Naive thymus-derived CD4-positive, alpha-beta T cell (primary cell): ENCODE measurements at regions not wholly inside any gene's neighbourhood (a gene's known extent, or its start where the extent isn't known, plus 50 kb on each side); places are given as distances from the start of the nearest gene placed in this dataset.

Experiments
- ATAC-seq: fragments of 150-1000 bp; cut with Tn5 transposase; 2 replicates; pipeline ENCODE4 v1.10.0; 2021; ENCODE audit warnings: mild to moderate bottlenecking, moderate library complexity
- CTCF ChIA-PET: fragments of 350-600 bp; sonication (Branson Sonifier 250); formaldehyde crosslinking; loops from one replicate; lab custom pipeline; 2021; ENCODE audit warnings: antibody characterized with exemption; lab: Charles Lee
- POLR2A ChIA-PET: fragments of 350-600 bp; sonication (Branson Sonifier 250); formaldehyde crosslinking; loops from one replicate; lab custom pipeline; 2021; ENCODE audit warnings: antibody characterized with exemption, inconsistent platforms; lab: Charles Lee
- DNase-seq, 9 donors: peaks; one replicate each; pipeline versions ENCODE4 v3.0.0 to v3.0.0-alpha.2; 2020 to 2022; ENCODE audit warnings: mixed read lengths in 1 of 9
- H3K27ac ChIP-seq: one replicate; pipeline ENCODE4 v1.7.0; 2013; ENCODE audit warnings: mild to moderate bottlenecking, low read depth, low read length, moderate library complexity
- H3K27me3 ChIP-seq, 2 donors: one replicate each; pipeline ENCODE4 v1.7.0; 2013; ENCODE audit warnings: low read length in 2 of 2, mild to moderate bottlenecking in 2 of 2, moderate library complexity in 2 of 2; ENCODE audit not compliant: control insufficient read depth in 2 of 2, insufficient read depth in 2 of 2
- H3K36me3 ChIP-seq, 3 experiments: 1 replicate in 2 of 3; 2 replicates in 1 of 3; pipeline ENCODE4 v1.7.0; 2013; ENCODE audit warnings: low read length in 3 of 3, mild to moderate bottlenecking in 3 of 3, moderate library complexity in 1 of 3; ENCODE audit not compliant: insufficient read depth in 3 of 3, control insufficient read depth in 2 of 3
- H3K4me1 ChIP-seq, 2 donors: one replicate each; pipeline ENCODE4 v1.7.0; 2013; ENCODE audit warnings: low read length in 2 of 2, mild to moderate bottlenecking in 2 of 2, moderate library complexity in 1 of 2; ENCODE audit not compliant: control insufficient read depth in 2 of 2, insufficient read depth in 2 of 2
- H3K4me3 ChIP-seq: 2 replicates; pipeline ENCODE4 v1.7.0; 2013; ENCODE audit warnings: mild to moderate bottlenecking, low read length
- H3K9me3 ChIP-seq, 3 experiments: 1 replicate in 2 of 3; 2 replicates in 1 of 3; pipeline ENCODE4 v1.7.0; 2013; ENCODE audit warnings: low read length in 3 of 3; ENCODE audit not compliant: control insufficient read depth in 2 of 3
- H3K27ac Mint-ChIP-seq, 9 donors: one replicate each; pipeline ENCODE4 v1.8.0; 2020 to 2022; ENCODE audit warnings: mixed read lengths in 9 of 9, mild to moderate bottlenecking in 8 of 9, moderate library complexity in 5 of 9, inconsistent platforms in 2 of 9
- H3K27me3 Mint-ChIP-seq, 5 donors: one replicate each; pipeline ENCODE4 v1.8.0; 2021 to 2022; ENCODE audit warnings: mixed read lengths in 5 of 5, mild to moderate bottlenecking in 1 of 5
- H3K36me3 Mint-ChIP-seq, 5 donors: one replicate each; pipeline ENCODE4 v1.8.0; 2020 to 2022; ENCODE audit warnings: mixed read lengths in 5 of 5, mild to moderate bottlenecking in 3 of 5, inconsistent platforms in 1 of 5
- H3K4me1 Mint-ChIP-seq, 7 donors: one replicate each; pipeline ENCODE4 v1.8.0; 2020 to 2022; ENCODE audit warnings: mixed read lengths in 7 of 7, mild to moderate bottlenecking in 3 of 7, inconsistent platforms in 1 of 7
- H3K4me3 Mint-ChIP-seq, 10 donors: one replicate each; pipeline ENCODE4 v1.8.0; 2020 to 2022; ENCODE audit warnings: mild to moderate bottlenecking in 10 of 10, mixed read lengths in 10 of 10, moderate library complexity in 6 of 10, inconsistent platforms in 2 of 10
- H3K9me3 Mint-ChIP-seq, 11 donors: one replicate each; pipeline ENCODE4 v1.8.0; 2020 to 2022; ENCODE audit warnings: mixed read lengths in 11 of 11, mild to moderate bottlenecking in 4 of 11, inconsistent platforms in 1 of 11, moderate library complexity in 1 of 11
- intact Hi-C, 2 donors: fragments of 100-400 bp; cut with micrococcal nuclease; formaldehyde crosslinking; loops; one replicate each; pipeline ENCODE4 v1.15.1; 2023

GRCh38 chr12:23210573-23210972 lies 585.6 kb downstream of the ETNK1 start:
- Mint-ChIP-seq H3K36me3 (peaks cover 0 to 6% (median 0%) of the 10 kb centered on the region in 5 donors), H3K27ac (no peak overlapping the region), H3K9me3 (peaks cover 2 to 11% (median 8%) of the 10 kb centered on the region in 11 donors), H3K4me1 (no peaks in the 10 kb centered on the region), H3K27me3 (no peaks in the 10 kb centered on the region), H3K4me3 (no peak overlapping the region)
- peaks cover 0 to 2% (median 0%) of the 10 kb centered on the region in 3 experiments for H3K9me3 ChIP-seq
- no peak for DNase-seq
- no peak for ATAC-seq
- H3K27me3 ChIP-seq, result no peaks in the 10 kb centered on the region
- ChIA-PET POLR2A (no interaction called here), CTCF (no interaction called here)
- intact Hi-C loops, result no loop called here
- no peaks in the 10 kb centered on the region for H3K36me3 ChIP-seq
- H3K4me1 ChIP-seq, result no peaks in the 10 kb centered on the region
- H3K4me3 ChIP-seq, result no peak overlapping the region
- no peak overlapping the region for H3K27ac ChIP-seq

- ChIA-PET POLR2A (no interaction called here), CTCF (no interaction called here)
- Histone ChIP-seq H3K27ac (no peak overlapping the region), H3K27me3 (no peaks in the 10 kb centered on the region), H3K9me3 (peaks cover 0 to 10% (median 0%) of the 10 kb centered on the region in 3 experiments), H3K36me3 (no peaks in the 10 kb centered on the region), H3K4me1 (no peaks in the 10 kb centered on the region), H3K4me3 (no peak overlapping the region)
- intact Hi-C loops, result no loop called here
- no peak overlapping the region for H3K27ac Mint-ChIP-seq
- peaks cover 0 to 6% (median 0%) of the 10 kb centered on the region in 5 donors for H3K36me3 Mint-ChIP-seq
- no peak overlapping the region for H3K4me3 Mint-ChIP-seq
- no peak for DNase-seq
- ATAC-seq, result no peak
- no peaks in the 10 kb centered on the region for H3K4me1 Mint-ChIP-seq
- no peaks in the 10 kb centered on the region for H3K27me3 Mint-ChIP-seq
- H3K9me3 Mint-ChIP-seq, result peaks cover 2 to 20% (median 10%) of the 10 kb centered on the region in 11 donors
Measured at GRCh38 chr12:23211384-23212320, 586.7 kb downstream of the ETNK1 start.

- intact Hi-C loops, result no loop called here
- ATAC-seq (no peak), DNase-seq (no peak)
- ChIA-PET POLR2A (no interaction called here), CTCF (no interaction called here)
- no peaks in the 10 kb centered on the region for H3K4me1 ChIP-seq
- no peaks in the 10 kb centered on the region for H3K36me3 ChIP-seq
- no peak overlapping the region for H3K27ac ChIP-seq
- H3K9me3 ChIP-seq, result peaks cover 0 to 10% (median 0%) of the 10 kb centered on the region in 3 experiments
- no peak overlapping the region for H3K27ac Mint-ChIP-seq
- no peaks in the 10 kb centered on the region for H3K4me1 Mint-ChIP-seq
- H3K4me3 Mint-ChIP-seq, result no peak overlapping the region
- peaks cover 6 to 23% (median 10%) of the 10 kb centered on the region in 11 donors for H3K9me3 Mint-ChIP-seq
- H3K27me3 Mint-ChIP-seq, result peaks cover 0 to 8% (median 0%) of the 10 kb centered on the region in 5 donors
- peaks cover 0 to 6% (median 0%) of the 10 kb centered on the region in 5 donors for H3K36me3 Mint-ChIP-seq
- no peak overlapping the region for H3K4me3 ChIP-seq
- H3K27me3 ChIP-seq, result no peaks in the 10 kb centered on the region
Measured at GRCh38 chr12:23217158-23217557, 592.2 kb downstream of the ETNK1 start.

- H3K9me3 Mint-ChIP-seq, result peaks cover 6 to 23% (median 10%) of the 10 kb centered on the region in 11 donors
- H3K36me3 ChIP-seq, result no peaks in the 10 kb centered on the region
- H3K36me3 Mint-ChIP-seq, result peaks cover 0 to 6% (median 0%) of the 10 kb centered on the region in 5 donors
- no peak overlapping the region for H3K4me3 Mint-ChIP-seq
- no peaks in the 10 kb centered on the region for H3K27me3 ChIP-seq
- no peaks in the 10 kb centered on the region for H3K4me1 Mint-ChIP-seq
- no peak overlapping the region for H3K27ac Mint-ChIP-seq
- no peak for DNase-seq
- CTCF ChIA-PET, result no interaction called here
- no peak overlapping the region for H3K4me3 ChIP-seq
- ATAC-seq, result no peak
- intact Hi-C loops, result no loop called here
- no peaks in the 10 kb centered on the region for H3K4me1 ChIP-seq
- H3K27me3 Mint-ChIP-seq, result peaks cover 0 to 8% (median 0%) of the 10 kb centered on the region in 5 donors
- H3K9me3 ChIP-seq, result peaks cover 0 to 10% (median 0%) of the 10 kb centered on the region in 3 experiments
- POLR2A ChIA-PET, result no interaction called here
- no peak overlapping the region for H3K27ac ChIP-seq
Measured at GRCh38 chr12:23217667-23218066, 592.7 kb downstream of the ETNK1 start.

- ChIA-PET CTCF (no interaction called here), POLR2A (no interaction called here)
- intact Hi-C loops, result no loop called here
- Mint-ChIP-seq H3K4me1 (no peaks in the 10 kb centered on the region), H3K36me3 (no peaks in the 10 kb centered on the region), H3K4me3 (no peak overlapping the region), H3K9me3 (peaks cover 0 to 10% (median 3%) of the 10 kb centered on the region in 11 donors), H3K27ac (no peak overlapping the region), H3K27me3 (peaks cover 0 to 8% (median 0%) of the 10 kb centered on the region in 5 donors)
- no peak overlapping the region for H3K27ac ChIP-seq
- H3K4me3 ChIP-seq, result no peak overlapping the region
- no peaks in the 10 kb centered on the region for H3K4me1 ChIP-seq
- ATAC-seq (no peak), DNase-seq (no peak)
- no peaks in the 10 kb centered on the region for H3K27me3 ChIP-seq
- no peaks in the 10 kb centered on the region for H3K36me3 ChIP-seq
- H3K9me3 ChIP-seq, result peaks cover 0 to 4% (median 0%) of the 10 kb centered on the region in 3 experiments
Measured at GRCh38 chr12:23221066-23221465, 596.1 kb downstream of the ETNK1 start.

GRCh38 chr12:23221926-23222325 lies 597.0 kb downstream of the ETNK1 start:
- no peaks in the 10 kb centered on the region for H3K4me1 ChIP-seq
- ChIA-PET CTCF (no interaction called here), POLR2A (no interaction called here)
- Mint-ChIP-seq H3K4me3 (no peak overlapping the region), H3K36me3 (no peaks in the 10 kb centered on the region), H3K4me1 (no peaks in the 10 kb centered on the region), H3K27me3 (peaks cover 0 to 8% (median 0%) of the 10 kb centered on the region in 5 donors), H3K27ac (no peak overlapping the region), H3K9me3 (peaks cover 0 to 10% (median 2%) of the 10 kb centered on the region in 11 donors)
- H3K36me3 ChIP-seq, result no peaks in the 10 kb centered on the region
- no peak overlapping the region for H3K4me3 ChIP-seq
- no peaks in the 10 kb centered on the region for H3K9me3 ChIP-seq
- DNase-seq, result no peak
- intact Hi-C loops, result no loop called here
- H3K27ac ChIP-seq, result no peak overlapping the region
- ATAC-seq, result no peak
- H3K27me3 ChIP-seq, result no peaks in the 10 kb centered on the region
